ENCODE measurements at regions not wholly inside any gene's neighbourhood (a gene's known extent, or its start where the extent isn't known, plus 50 kb on each side); places are given as distances from the start of the nearest gene placed in this dataset.

GRCh38 chr11:112354364-112354763 is 93.7 kb upstream of the PLET1 start:
- TF ChIP-seq CTCF (conservative IDR thresholded peaks at IDR 0.05; ENCODE audit: low read length): no peak

GRCh38 chr11:112355726-112356125 is 95.1 kb upstream of the PLET1 start:
- no peak overlapping the region for H3K4me3 ChIP-seq (ENCODE audit: low read length)
- DNase-seq (ENCODE audit: low read depth): peak; percentile 35
- peak; percentile 19; the same call in 1 of the 2 replicates for TF ChIP-seq CTCF (conservative IDR thresholded peaks at IDR 0.05; ENCODE audit: low read length)

More at GRCh38 chr11:112354364-112354763, 93.7 kb upstream of the PLET1 start:
- no peak for DNase-seq (ENCODE audit: low read depth)
- H3K4me3 ChIP-seq (ENCODE audit: low read length): no peak overlapping the region

- no peak for TF ChIP-seq CTCF (conservative IDR thresholded peaks at IDR 0.05; ENCODE audit: low read length)
- DNase-seq (ENCODE audit: low read depth): no peak
- no peak overlapping the region for H3K4me3 ChIP-seq (ENCODE audit: low read length)
Measured at GRCh38 chr11:112357488-112357887, 96.8 kb upstream of the PLET1 start.

- no peak for DNase-seq (ENCODE audit: low read depth)
- TF ChIP-seq CTCF (conservative IDR thresholded peaks at IDR 0.05; ENCODE audit: low read length): no peak
Measured at GRCh38 chr11:112361396-112361795, 100.7 kb upstream of the PLET1 start.

GRCh38 chr11:112363527-112363926 is 102.9 kb upstream of the PLET1 start:
- peak; percentile 63 for DNase-seq (ENCODE audit: low read depth)
- no peak overlapping the region for H3K4me3 ChIP-seq (ENCODE audit: low read length)
- TF ChIP-seq CTCF (conservative IDR thresholded peaks at IDR 0.05; ENCODE audit: low read length): no peak

More at GRCh38 chr11:112361396-112361795, 100.7 kb upstream of the PLET1 start:
- H3K4me3 ChIP-seq (ENCODE audit: low read length): no peak overlapping the region

- no peak for TF ChIP-seq CTCF (conservative IDR thresholded peaks at IDR 0.05; ENCODE audit: low read length)
- peak; percentile 84 for DNase-seq (ENCODE audit: low read depth)
Measured at GRCh38 chr11:112364962-112365481, 104.4 kb upstream of the PLET1 start.

GRCh38 chr11:112366012-112366411 is 105.4 kb upstream of the PLET1 start:
- TF ChIP-seq CTCF (conservative IDR thresholded peaks at IDR 0.05; ENCODE audit: low read length): no peak

More at GRCh38 chr11:112364962-112365481, 104.4 kb upstream of the PLET1 start:
- H3K4me3 ChIP-seq (ENCODE audit: low read length): no peak overlapping the region

More at GRCh38 chr11:112366012-112366411, 105.4 kb upstream of the PLET1 start:
- DNase-seq (ENCODE audit: low read depth): no peak
- H3K4me3 ChIP-seq (ENCODE audit: low read length): no peak overlapping the region

All from AG10803 (cell line).